ENCODE measurements at regions not wholly inside any gene's neighbourhood (a gene's known extent, or its start where the extent isn't known, plus 50 kb on each side); places are given as distances from the start of the nearest gene placed in this dataset.

- ChIA-PET POLR2A (ENCODE audit: partially characterized antibody) (no interaction called here), CTCF (ENCODE audit: partially characterized antibody) (interaction anchor here (0.6 to 1.0 kb wide), 2 partner anchors 20 to 92 kb away, joined by 3 to 4 read pairs; no protein-coding TSS in a partner anchor)
- no peak overlapping the region for H3K4ac ChIP-seq (replicated peaks; ENCODE audit: insufficient read length, low read depth, low read length)
- no peak overlapping the region for H3K9ac ChIP-seq (replicated peaks in 1 of 4; ENCODE audit: extremely low read depth in 1 of 4, low read depth in 3 of 4, low read length in 3 of 4)
- FAIRE-seq (no peak), DNase-seq (ENCODE audit: low read depth in 1 of 2, low spot score in 2 of 2) (no peak)
- no peak overlapping the region for H2BK120ac ChIP-seq (replicated peaks; ENCODE audit: low read depth, low read length)
- no peaks in the 10 kb centered on the region for H3K27me3 ChIP-seq (replicated peaks in 1 of 4; ENCODE audit: control insufficient read depth in 3 of 4, extremely low read depth in 1 of 4, insufficient read depth in 3 of 4, low read length in 3 of 4)
- WGBS, 2 experiments (ENCODE audit: extremely low coverage in 1 of 2, insufficient coverage in 1 of 2, insufficient read length in 1 of 2, insufficient replicate concordance in 2 of 2, low coverage in 1 of 2, low lambda C conversion rate in 2 of 2, missing lambda C conversion rate in 1 of 2): 88% methylated on average over 5 of the region's 5 CpGs; no CpG with 5 or more reads in 1 of the 2 experiments
- H2BK15ac ChIP-seq (ENCODE audit: low read length): peak overlapping the region; percentile 40; the same call in 1 of the 2 replicates
- no peak overlapping the region for H2BK20ac ChIP-seq (ENCODE audit: low read length)
- H4K8ac ChIP-seq (ENCODE audit: extremely low read depth, insufficient read depth, low read length): no peak overlapping the region
- no peak overlapping the region for H3K23ac ChIP-seq (ENCODE audit: insufficient read length)
- H3K79me2 ChIP-seq (ENCODE audit: control insufficient read depth in 1 of 2, insufficient read depth in 2 of 2, low read length in 2 of 2): no peaks in the 10 kb centered on the region
- no peak overlapping the region for H2AK5ac ChIP-seq (ENCODE audit: low read depth, low read length)
- H3K4me2 ChIP-seq (ENCODE audit: insufficient read depth in 1 of 2, low read depth in 2 of 2, low read length in 2 of 2): no peak overlapping the region
- no peak overlapping the region for H2BK12ac ChIP-seq (ENCODE audit: low read depth, low read length)
- no peak overlapping the region for H4K5ac ChIP-seq (ENCODE audit: insufficient read length, low read depth, low read length)
- H3K4me3 ChIP-seq (ENCODE audit: extremely low read depth in 1 of 4, insufficient read depth in 2 of 4, low read depth in 3 of 4, low read length in 4 of 4): no peak overlapping the region
- no peaks in the 10 kb centered on the region for H3K79me1 ChIP-seq (ENCODE audit: low read depth, low read length)
- H2AFZ ChIP-seq (ENCODE audit: low read length): no peak overlapping the region
- H3K14ac ChIP-seq (ENCODE audit: insufficient read length): no peak overlapping the region
- no peaks in the 10 kb centered on the region for H4K20me1 ChIP-seq (replicated peaks in 1 of 2; ENCODE audit: control insufficient read depth in 1 of 2, insufficient read depth in 2 of 2, low read length in 2 of 2)
- no peak overlapping the region for H3K18ac ChIP-seq (ENCODE audit: extremely low read depth, low read length)
- H3K27ac ChIP-seq (ENCODE audit: low read depth, low read length): no peak overlapping the region
- H3K9me3 ChIP-seq (ENCODE audit: insufficient read depth in 2 of 2, low read depth in 1 of 2, low read length in 1 of 2): no peaks in the 10 kb centered on the region
- H3K4me1 ChIP-seq (replicated peaks in 1 of 4; ENCODE audit: control insufficient read depth in 3 of 4, insufficient read depth in 4 of 4, low read length in 3 of 4): no peaks in the 10 kb centered on the region; a peak in 1 of 7 replicates
- H3K56ac ChIP-seq (replicated peaks; ENCODE audit: insufficient read length, low read depth, low read length): no peak overlapping the region
- no peaks in the 10 kb centered on the region for H3K23me2 ChIP-seq (ENCODE audit: low read depth, low read length)
- no peaks in the 10 kb centered on the region for H3K36me3 ChIP-seq (ENCODE audit: control insufficient read depth in 2 of 4, insufficient read depth in 4 of 4, low read length in 3 of 4)
- H2BK5ac ChIP-seq (ENCODE audit: low read depth, low read length): no peak overlapping the region
- no peak overlapping the region for H4K91ac ChIP-seq (replicated peaks; ENCODE audit: insufficient read length, low read length)
- TF ChIP-seq BRCA1 (IDR thresholded peaks at IDR 0.05; ENCODE audit: low read depth, low read length): no peak
- no peak for TF ChIP-seq HDAC2 (IDR thresholded peaks at IDR 0.05; ENCODE audit: borderline replicate concordance in 1 of 2, low read depth in 2 of 2, low read length in 2 of 2)
- no peak for TF ChIP-seq CHD2 (IDR thresholded peaks at IDR 0.05; ENCODE audit: low read length)
- no peak for TF ChIP-seq E2F6 (IDR thresholded peaks at IDR 0.05)
- no peak for TF ChIP-seq RXRA (IDR thresholded peaks at IDR 0.05; ENCODE audit: insufficient read depth, low read depth, low read length)
- TF ChIP-seq MAFK (IDR thresholded peaks at IDR 0.05; ENCODE audit: low read depth, low read length): no peak
- no peak for TF ChIP-seq YY1 (IDR thresholded peaks at IDR 0.05; ENCODE audit: low read depth, low read length)
- no peak for TF ChIP-seq CTBP2 (IDR thresholded peaks at IDR 0.05; ENCODE audit: borderline replicate concordance, insufficient read depth, insufficient read length, low read length)
- no peak for TF ChIP-seq NANOG (IDR thresholded peaks at IDR 0.05; ENCODE audit: insufficient read depth, low read depth, low read length, poor library complexity, severe bottlenecking)
- TF ChIP-seq SIX5 (IDR thresholded peaks at IDR 0.05; ENCODE audit: low read depth, low read length): no peak
- TF ChIP-seq BCL11A (IDR thresholded peaks at IDR 0.05; ENCODE audit: low read depth in 2 of 2, low read length in 2 of 2): no peak
- TF ChIP-seq NRF1 (IDR thresholded peaks at IDR 0.05; ENCODE audit: low read depth, low read length): no peak
- no peak for TF ChIP-seq CBX8 (IDR thresholded peaks at IDR 0.05; ENCODE audit: borderline replicate concordance, low read depth, low read length)
- no peak for TF ChIP-seq RNF2 (IDR thresholded peaks at IDR 0.05; ENCODE audit: borderline replicate concordance, low read depth, low read length, missing control alignments, poor library complexity, severe bottlenecking)
Observed at GRCh38 chr19:31470952-31471351, 121.7 kb upstream of the TSHZ3 start.
